ENCODE measurements at regions not wholly inside any gene's neighbourhood (a gene's known extent, or its start where the extent isn't known, plus 50 kb on each side); places are given as distances from the start of the nearest gene placed in this dataset.
"Not testable (repeated sequence)": the region's sequence is repeated elsewhere in the genome, so short reads cannot be mapped to it uniquely, and the experiment has no call there.

- H3K9me3 ChIP-seq (ENCODE audit: control insufficient read depth in 4 of 4, insufficient read depth in 3 of 4, low read length in 3 of 4) = peaks cover 0 to 4% (median 0%) of the 10 kb centered on the region in 4 donors
- no peak overlapping the region for H3K4me3 ChIP-seq
- DNase-seq (no peak), ATAC-seq (ENCODE audit: insufficient read depth, low FRiP score) (no peak)
- H3K27ac ChIP-seq (ENCODE audit: low read depth in 1 of 2, low read length in 1 of 2) = no peak overlapping the region
- TF ChIP-seq CTCF (IDR thresholded peaks at IDR 0.05; ENCODE audit: control extremely low read depth, extremely low read depth) = no peak
- H3K27me3 ChIP-seq (ENCODE audit: control insufficient read depth in 3 of 3, insufficient read depth in 3 of 3, low read length in 2 of 3) = no peaks in the 10 kb centered on the region
- H3K9ac ChIP-seq (ENCODE audit: insufficient read depth in 1 of 2, low read length in 2 of 2) = no peak overlapping the region
- no peaks in the 10 kb centered on the region for H3K36me3 ChIP-seq (ENCODE audit: control insufficient read depth in 4 of 4, insufficient read depth in 4 of 4, low read length in 4 of 4)
- whole genome bisulfite sequencing, 2 donors = 97 to 98% methylated on average over 10 of the region's 10 CpGs
- H3K4me1 ChIP-seq (ENCODE audit: control insufficient read depth in 5 of 5, insufficient read depth in 5 of 5, low read length in 5 of 5) = peaks cover 0 to 15% (median 0%) of the 10 kb centered on the region in 5 donors
These were observed 74.0 kb upstream of the TOP1 start for GRCh38 chr20:40954521-40955165.

GRCh38 chr20:40955326-40955725 lies 73.3 kb upstream of the TOP1 start:
- no peaks in the 10 kb centered on the region for H3K36me3 ChIP-seq (ENCODE audit: control insufficient read depth in 4 of 4, insufficient read depth in 4 of 4, low read length in 4 of 4)
- DNase-seq = peak in 1 of 3 donors; percentile 3
- no peak for TF ChIP-seq CTCF (IDR thresholded peaks at IDR 0.05; ENCODE audit: control extremely low read depth, extremely low read depth)

GRCh38 chr20:40955826-40956225 lies 72.8 kb upstream of the TOP1 start:
- DNase-seq; H3K27ac ChIP-seq (ENCODE audit: low read depth in 1 of 2, low read length in 1 of 2); H3K9ac ChIP-seq (ENCODE audit: insufficient read depth in 1 of 2, low read length in 2 of 2); ATAC-seq (ENCODE audit: insufficient read depth, low FRiP score); H3K27me3 ChIP-seq (ENCODE audit: control insufficient read depth in 3 of 3, insufficient read depth in 3 of 3, low read length in 2 of 3); H3K4me3 ChIP-seq; H3K36me3 ChIP-seq (ENCODE audit: control insufficient read depth in 4 of 4, insufficient read depth in 4 of 4, low read length in 4 of 4); H3K9me3 ChIP-seq (ENCODE audit: control insufficient read depth in 4 of 4, insufficient read depth in 3 of 4, low read length in 3 of 4): not testable (repeated sequence)
- H3K4me1 ChIP-seq (ENCODE audit: control insufficient read depth in 5 of 5, insufficient read depth in 5 of 5, low read length in 5 of 5) = peaks cover 0 to 18% (median 0%) of the 10 kb centered on the region in 5 donors
- WGBS, 2 donors = 70 to 91% methylated on average over 8 of the region's 8 CpGs

More at GRCh38 chr20:40955326-40955725, 73.3 kb upstream of the TOP1 start:
- Histone ChIP-seq H3K27me3 (ENCODE audit: control insufficient read depth in 3 of 3, insufficient read depth in 3 of 3, low read length in 2 of 3) (no peaks in the 10 kb centered on the region), H3K9me3 (ENCODE audit: control insufficient read depth in 4 of 4, insufficient read depth in 3 of 4, low read length in 3 of 4) (peaks cover 0 to 4% (median 0%) of the 10 kb centered on the region in 4 donors), H3K4me1 (ENCODE audit: control insufficient read depth in 5 of 5, insufficient read depth in 5 of 5, low read length in 5 of 5) (peaks cover 0 to 15% (median 0%) of the 10 kb centered on the region in 5 donors), H3K27ac (ENCODE audit: low read depth in 1 of 2, low read length in 1 of 2) (no peak overlapping the region), H3K9ac (ENCODE audit: insufficient read depth in 1 of 2, low read length in 2 of 2) (no peak overlapping the region), H3K4me3 (no peak overlapping the region)
- no peak for ATAC-seq (ENCODE audit: insufficient read depth, low FRiP score)
- WGBS, 2 donors = 96 to 97% methylated on average over 2 of the region's 2 CpGs

- TF ChIP-seq CTCF (IDR thresholded peaks at IDR 0.05; ENCODE audit: control extremely low read depth, extremely low read depth) = no peak
- peaks cover 0 to 16% (median 0%) of the 10 kb centered on the region in 5 donors for H3K4me1 ChIP-seq (ENCODE audit: control insufficient read depth in 5 of 5, insufficient read depth in 5 of 5, low read length in 5 of 5)
- no peak overlapping the region for H3K27ac ChIP-seq (ENCODE audit: low read depth in 1 of 2, low read length in 1 of 2)
- DNase-seq (peak in 2 of 3 donors; percentile 12 to 20), ATAC-seq (ENCODE audit: insufficient read depth, low FRiP score) (no peak)
- H3K36me3 ChIP-seq (ENCODE audit: control insufficient read depth in 4 of 4, insufficient read depth in 4 of 4, low read length in 4 of 4) = no peaks in the 10 kb centered on the region
- no peak overlapping the region for H3K9ac ChIP-seq (ENCODE audit: insufficient read depth in 1 of 2, low read length in 2 of 2)
- H3K9me3 ChIP-seq (ENCODE audit: control insufficient read depth in 4 of 4, insufficient read depth in 3 of 4, low read length in 3 of 4) = peaks cover 0 to 4% (median 0%) of the 10 kb centered on the region in 4 donors
- 60 to 73% methylated on average over 15 of the region's 15 CpGs for WGBS, 2 donors
- no peak overlapping the region for H3K4me3 ChIP-seq
- H3K27me3 ChIP-seq (ENCODE audit: control insufficient read depth in 3 of 3, insufficient read depth in 3 of 3, low read length in 2 of 3) = no peaks in the 10 kb centered on the region
These were observed 71.9 kb upstream of the TOP1 start for GRCh38 chr20:40956542-40957264.
